Caco-2 (cell line): ENCODE measurements at regions not wholly inside any gene's neighbourhood (a gene's known extent, or its start where the extent isn't known, plus 50 kb on each side); places are given as distances from the start of the nearest gene placed in this dataset.

Experiments
- BruUV-seq: library from RNA; stranded (reverse); fragments of 400-500 nt; replicated peaks from 2 replicates; lab custom pipeline; 2021; lab: Mats Ljungman, UMichigan
- CTCF ChIA-PET: fragments of 300-600 bp; sonication (Branson Sonifier 250); formaldehyde crosslinking; loops from one replicate; lab custom pipeline; 2022; ENCODE audit warnings: antibody characterized with exemption; lab: Charles Lee
- POLR2A ChIA-PET: fragments of 300-600 bp; sonication (Branson Sonifier 250); formaldehyde crosslinking; loops from one replicate; lab custom pipeline; 2022; ENCODE audit warnings: antibody characterized with exemption; lab: Charles Lee
- DNase-seq, 2 experiments: peaks; one replicate each; pipeline versions ENCODE4 v3.0.0 to v3.0.0-alpha.2; 2020 to 2022
- H3K27me3 ChIP-seq: replicated peaks from 2 replicates; pipeline ENCODE4 v1.6.0; 2011; ENCODE audit warnings: low read length; ENCODE audit not compliant: control insufficient read depth, insufficient read depth
- H3K36me3 ChIP-seq: 2 replicates; pipeline ENCODE4 v1.5.1; 2011; ENCODE audit warnings: low read length; ENCODE audit not compliant: control insufficient read depth, insufficient read depth
- H3K4me1 ChIP-seq: fragments of 250-450 bp; sonication (Bioruptor Pico); 2 replicates; pipeline ENCODE4 v1.5.1; 2020; ENCODE audit warnings: mild to moderate bottlenecking
- H3K4me3 ChIP-seq: 2 replicates; pipeline ENCODE4 v1.5.1; 2011; ENCODE audit warnings: low read depth, mild to moderate bottlenecking, control low read depth, low read length
- H3K9me3 ChIP-seq: fragments of 250-450 bp; sonication (Bioruptor Pico); 2 replicates; pipeline ENCODE4 v1.5.1; 2020; ENCODE audit warnings: mild to moderate bottlenecking, moderate library complexity
- H3K27ac Mint-ChIP-seq: one replicate; pipeline ENCODE4 v1.8.0; 2022; ENCODE audit warnings: mixed read lengths; ENCODE audit not compliant: unreplicated experiment
- H3K27me3 Mint-ChIP-seq: one replicate; pipeline ENCODE4 v1.8.0; 2022; ENCODE audit warnings: mixed read lengths; ENCODE audit not compliant: insufficient read depth, unreplicated experiment
- H3K36me3 Mint-ChIP-seq: one replicate; pipeline ENCODE4 v1.8.0; 2022; ENCODE audit warnings: mild to moderate bottlenecking, mixed read lengths; ENCODE audit not compliant: insufficient read depth, unreplicated experiment
- H3K4me1 Mint-ChIP-seq: one replicate; pipeline ENCODE4 v1.8.0; 2022; ENCODE audit warnings: low read depth, mixed read lengths; ENCODE audit not compliant: unreplicated experiment
- H3K4me3 Mint-ChIP-seq: one replicate; pipeline ENCODE4 v1.8.0; 2022; ENCODE audit warnings: mild to moderate bottlenecking, moderate library complexity, mixed read lengths; ENCODE audit not compliant: unreplicated experiment
- H3K9me3 Mint-ChIP-seq: one replicate; pipeline ENCODE4 v1.8.0; 2022; ENCODE audit warnings: mixed read lengths; ENCODE audit not compliant: unreplicated experiment
- CTCF ChIP-seq, 2 experiments: fragments of 200-600 bp in 1 of 2; IDR thresholded peaks; 1 replicate in 1 of 2; 2 replicates in 1 of 2; pipeline versions ENCODE4 v1.5.1 to v1.8.0; 2011 to 2022; ENCODE audit warnings: antibody characterized with exemption in 1 of 2, control low read depth in 1 of 2, inconsistent platforms in 1 of 2, low read depth in 1 of 2, low read length in 1 of 2, mild to moderate bottlenecking in 1 of 2, moderate library complexity in 1 of 2; ENCODE audit not compliant: insufficient read depth in 1 of 2, severe bottlenecking in 1 of 2, unreplicated experiment in 1 of 2
- intact Hi-C: fragments of 100-400 bp; cut with micrococcal nuclease; formaldehyde crosslinking; loops from one replicate; pipeline ENCODE4 v1.10.0; 2022; ENCODE audit not compliant: unreplicated experiment

- Mint-ChIP-seq H3K27ac (no peak overlapping the region), H3K27me3 (peaks cover 13% of the 10 kb centered on the region), H3K4me3 (no peak overlapping the region), H3K36me3 (no peaks in the 10 kb centered on the region), H3K9me3 (no peaks in the 10 kb centered on the region), H3K4me1 (no peaks in the 10 kb centered on the region)
- no peaks in the 10 kb centered on the region for H3K9me3 ChIP-seq
- no peaks in the 10 kb centered on the region for H3K27me3 ChIP-seq
- no peak overlapping the region for H3K4me3 ChIP-seq
- CTCF ChIA-PET, result no interaction called here
- no peak for DNase-seq
- H3K4me1 ChIP-seq, result no peaks in the 10 kb centered on the region
- H3K36me3 ChIP-seq, result no peaks in the 10 kb centered on the region
- TF ChIP-seq CTCF (IDR thresholded peaks at IDR 0.05; ENCODE audit: insufficient read depth in 1 of 2, low read depth in 1 of 2, low read length in 1 of 2, severe bottlenecking in 1 of 2, unreplicated experiment in 1 of 2), result no peak
- POLR2A ChIA-PET, result no interaction called here
- intact Hi-C loops, result no loop called here
- no TSS peak for BruUV-seq
These were observed 111.9 kb upstream of the KLHL25 start for GRCh38 chr15:85906640-85907039.

- TF ChIP-seq CTCF (IDR thresholded peaks at IDR 0.05; ENCODE audit: insufficient read depth in 1 of 2, low read depth in 1 of 2, low read length in 1 of 2, severe bottlenecking in 1 of 2, unreplicated experiment in 1 of 2), result no peak
- POLR2A ChIA-PET, result no interaction called here
- Mint-ChIP-seq H3K36me3 (no peaks in the 10 kb centered on the region), H3K4me1 (no peaks in the 10 kb centered on the region), H3K27ac (no peak overlapping the region), H3K4me3 (no peak overlapping the region), H3K9me3 (no peaks in the 10 kb centered on the region), H3K27me3 (peaks cover 16% of the 10 kb centered on the region)
- CTCF ChIA-PET, result no interaction called here
- intact Hi-C loops, result no loop called here
- BruUV-seq, result no TSS peak
- DNase-seq, result no peak
- no peaks in the 10 kb centered on the region for H3K36me3 ChIP-seq
- H3K9me3 ChIP-seq, result no peaks in the 10 kb centered on the region
- H3K4me3 ChIP-seq, result no peak overlapping the region
- no peaks in the 10 kb centered on the region for H3K27me3 ChIP-seq
- no peaks in the 10 kb centered on the region for H3K4me1 ChIP-seq
These were observed 116.1 kb upstream of the KLHL25 start for GRCh38 chr15:85910834-85911233.

GRCh38 chr15:85913461-85913860, 118.7 kb upstream of the KLHL25 start:
- Mint-ChIP-seq H3K9me3 (peaks cover 10% of the 10 kb centered on the region), H3K27ac (no peak overlapping the region), H3K36me3 (no peaks in the 10 kb centered on the region), H3K4me1 (no peaks in the 10 kb centered on the region), H3K27me3 (peaks cover 25% of the 10 kb centered on the region), H3K4me3 (no peak overlapping the region)
- ChIA-PET POLR2A (no interaction called here), CTCF (no interaction called here)
- no peak for DNase-seq
- no peaks in the 10 kb centered on the region for H3K9me3 ChIP-seq
- no TSS peak for BruUV-seq
- no peaks in the 10 kb centered on the region for H3K36me3 ChIP-seq
- H3K4me1 ChIP-seq, result no peaks in the 10 kb centered on the region
- no peak overlapping the region for H3K4me3 ChIP-seq
- TF ChIP-seq CTCF (IDR thresholded peaks at IDR 0.05; ENCODE audit: insufficient read depth in 1 of 2, low read depth in 1 of 2, low read length in 1 of 2, severe bottlenecking in 1 of 2, unreplicated experiment in 1 of 2), result no peak
- no peaks in the 10 kb centered on the region for H3K27me3 ChIP-seq
- intact Hi-C loops, result no loop called here
